ENCODE measurements at regions not wholly inside any gene's neighbourhood (a gene's known extent, or its start where the extent isn't known, plus 50 kb on each side); places are given as distances from the start of the nearest gene placed in this dataset.
"Not testable (repeated sequence)": the region's sequence is repeated elsewhere in the genome, so short reads cannot be mapped to it uniquely, and the experiment has no call there.

DNA sequence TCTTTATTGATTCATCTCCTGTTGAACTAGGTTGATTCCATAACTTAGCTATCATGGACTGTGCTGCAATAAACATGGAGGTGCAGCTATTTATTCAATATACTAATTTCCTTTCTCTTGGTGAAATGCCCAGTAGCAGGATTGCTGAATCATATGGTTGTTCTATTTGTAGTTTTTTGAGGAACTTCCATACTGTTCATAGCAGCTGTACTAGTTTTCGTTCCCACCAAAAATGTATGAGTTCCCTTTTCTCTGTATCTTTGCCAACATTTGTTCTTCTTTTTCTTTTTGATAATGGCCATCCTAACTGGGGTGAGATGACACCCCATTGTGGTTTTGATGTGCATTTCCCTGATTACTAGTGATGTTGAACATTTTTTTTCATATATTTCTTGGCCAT is 87.2 kb upstream of the NAV2 start:
- no peak for DNase-seq

DNA sequence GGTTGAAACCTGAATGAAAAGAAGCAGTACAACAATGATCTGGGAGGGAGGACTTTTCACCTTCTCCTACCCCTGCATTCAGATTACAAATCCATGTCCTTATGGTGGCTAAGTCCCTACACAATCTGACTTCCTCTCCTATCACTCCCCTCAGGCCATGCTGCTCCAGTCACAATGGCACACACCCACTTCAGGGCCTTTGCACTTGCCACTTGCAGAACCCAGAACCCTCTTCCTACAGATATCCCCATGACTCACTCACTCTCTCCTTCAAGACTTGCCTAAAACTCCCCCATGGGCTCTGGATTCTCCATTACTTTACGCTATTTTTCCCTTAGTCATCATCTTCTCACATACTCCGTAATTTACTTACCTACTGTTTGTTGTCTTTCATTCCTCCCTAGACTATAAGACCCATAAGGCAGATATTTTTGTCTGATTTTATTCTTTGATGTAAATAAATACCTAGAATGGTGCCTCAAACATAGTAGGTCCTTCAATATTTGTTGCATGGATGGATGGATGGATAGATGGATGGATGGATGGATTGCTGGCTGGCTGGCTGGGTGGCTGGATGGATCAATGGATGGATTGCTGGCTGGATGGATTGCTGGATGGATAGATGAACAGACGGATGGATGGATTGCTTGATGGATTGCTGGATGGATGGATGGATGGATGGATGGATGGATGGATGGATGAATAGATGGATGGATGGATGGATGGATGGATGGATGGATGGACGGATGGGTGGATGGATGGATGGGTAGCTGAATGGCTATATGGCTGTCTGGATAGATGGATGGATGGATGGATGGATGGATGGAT is 94.7 kb upstream of the NAV2 start:
- no peak for DNase-seq

DNA sequence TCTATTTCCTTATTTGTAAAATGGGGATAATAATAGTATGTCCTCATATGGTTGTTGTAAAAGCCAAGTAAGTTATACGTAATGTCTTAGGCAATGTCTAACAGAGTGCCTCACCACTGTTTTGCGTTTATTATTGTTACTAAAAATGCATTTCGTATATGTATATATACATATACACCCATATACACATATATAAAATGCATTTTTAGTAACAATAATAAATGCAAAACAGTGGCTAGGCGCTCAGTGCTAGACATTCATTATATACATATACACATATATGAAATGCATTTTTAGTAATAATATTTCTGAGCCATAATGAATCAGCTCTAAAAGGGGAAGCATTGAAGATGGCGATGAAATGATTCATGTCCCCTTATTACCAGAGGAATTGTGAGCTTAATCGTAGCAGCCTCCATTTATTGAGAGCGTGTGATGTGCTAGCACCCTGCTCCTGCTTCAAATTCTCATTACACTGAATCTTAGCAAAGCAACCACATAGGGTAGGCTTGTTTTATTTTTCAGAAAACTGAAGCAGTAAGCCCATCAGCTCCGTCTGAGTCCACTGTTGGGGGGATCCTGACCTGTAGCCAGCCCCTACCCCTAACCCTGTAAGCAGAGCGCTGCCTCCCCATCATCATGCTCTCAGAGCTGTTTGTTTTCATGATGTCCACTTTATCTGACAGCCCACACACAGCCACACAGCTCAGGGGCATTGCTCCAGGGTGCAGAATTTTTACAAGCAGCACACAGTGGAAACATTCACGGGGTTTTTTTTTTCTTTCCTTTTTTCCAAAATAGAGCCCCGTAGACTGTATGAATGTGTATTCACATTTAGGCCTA is 97.1 kb upstream of the NAV2 start:
- DNase-seq: no peak

DNA sequence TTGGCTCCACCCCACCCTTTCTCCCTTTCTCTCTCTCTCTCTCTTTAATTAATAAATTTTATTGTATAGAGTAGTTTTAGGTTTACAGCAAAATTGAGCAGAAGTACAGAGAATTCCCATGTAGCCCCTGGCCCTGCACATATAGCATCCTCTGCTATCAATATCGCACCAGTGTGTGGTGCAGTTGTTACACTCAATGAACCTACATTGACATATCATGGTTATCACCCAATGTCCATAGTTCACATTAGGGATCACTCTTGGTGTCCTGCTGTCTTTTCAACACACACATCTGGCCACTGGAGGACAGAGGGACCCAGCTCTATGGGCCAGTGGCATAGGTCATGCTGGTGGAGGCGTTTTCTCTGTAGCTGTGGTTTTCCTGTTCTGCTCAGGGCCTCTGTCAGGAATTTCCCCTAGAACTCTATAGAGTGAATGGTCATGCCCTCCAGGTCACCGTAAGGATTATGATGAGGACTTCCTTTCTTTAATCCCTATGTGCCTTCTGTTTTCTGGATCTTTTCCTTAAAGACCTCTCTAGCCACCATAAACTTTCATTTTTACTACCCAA is 98.2 kb upstream of the NAV2 start:
- no peak for DNase-seq

DNA sequence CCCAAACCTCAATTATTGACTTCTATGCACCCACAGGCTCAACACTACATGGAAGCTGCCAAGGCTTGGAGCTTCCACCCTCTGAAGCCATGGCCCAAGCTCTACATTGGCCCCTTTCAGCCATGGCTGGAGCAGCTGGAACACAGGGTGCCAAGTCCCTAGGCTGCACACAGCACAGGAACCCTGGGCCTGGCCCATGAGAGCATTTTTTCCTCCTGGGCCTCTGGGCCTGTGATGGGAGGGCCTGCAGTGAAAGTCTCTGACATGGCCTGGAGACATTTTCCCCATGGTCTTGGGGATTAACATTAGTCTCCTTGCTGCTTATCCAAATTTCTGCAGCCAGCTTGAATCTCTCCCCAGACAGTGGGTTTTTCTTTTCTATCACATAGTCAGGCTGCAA is 100.6 kb upstream of the NAV2 start:
- not testable (repeated sequence) for DNase-seq

DNA sequence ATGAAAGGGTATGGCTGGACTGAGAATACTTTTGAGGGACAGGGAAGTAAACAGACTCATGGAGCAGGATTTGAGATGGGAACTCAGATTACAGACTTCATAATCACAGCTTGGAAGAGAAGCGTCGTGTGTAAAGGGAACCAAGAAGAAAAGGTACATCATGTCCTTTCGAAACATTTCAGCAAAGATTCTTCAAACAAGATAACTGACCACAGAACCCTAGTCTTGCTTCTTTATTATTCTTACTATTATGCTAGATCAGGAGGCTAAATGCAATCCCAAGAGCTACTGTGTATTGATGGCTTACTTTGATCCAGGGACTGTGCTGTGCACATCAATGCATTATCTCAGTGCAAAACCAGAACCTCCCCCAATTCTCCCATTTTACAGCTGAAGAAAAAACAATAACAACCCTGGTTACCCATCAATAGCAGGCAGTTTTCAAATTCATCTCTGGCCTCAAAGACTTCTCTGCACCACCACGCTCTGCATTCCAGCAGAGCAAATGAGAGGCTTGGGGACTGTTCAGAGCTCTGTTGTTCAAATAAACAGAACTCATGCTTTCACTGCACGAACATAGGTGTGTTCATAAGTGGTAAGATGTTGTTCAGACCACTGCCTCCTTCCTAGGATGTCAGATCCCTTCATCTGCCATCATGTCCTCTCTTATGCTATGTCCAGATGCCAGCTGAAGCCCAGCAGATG is 104.8 kb upstream of the NAV2 start:
- no peak for DNase-seq

DNA sequence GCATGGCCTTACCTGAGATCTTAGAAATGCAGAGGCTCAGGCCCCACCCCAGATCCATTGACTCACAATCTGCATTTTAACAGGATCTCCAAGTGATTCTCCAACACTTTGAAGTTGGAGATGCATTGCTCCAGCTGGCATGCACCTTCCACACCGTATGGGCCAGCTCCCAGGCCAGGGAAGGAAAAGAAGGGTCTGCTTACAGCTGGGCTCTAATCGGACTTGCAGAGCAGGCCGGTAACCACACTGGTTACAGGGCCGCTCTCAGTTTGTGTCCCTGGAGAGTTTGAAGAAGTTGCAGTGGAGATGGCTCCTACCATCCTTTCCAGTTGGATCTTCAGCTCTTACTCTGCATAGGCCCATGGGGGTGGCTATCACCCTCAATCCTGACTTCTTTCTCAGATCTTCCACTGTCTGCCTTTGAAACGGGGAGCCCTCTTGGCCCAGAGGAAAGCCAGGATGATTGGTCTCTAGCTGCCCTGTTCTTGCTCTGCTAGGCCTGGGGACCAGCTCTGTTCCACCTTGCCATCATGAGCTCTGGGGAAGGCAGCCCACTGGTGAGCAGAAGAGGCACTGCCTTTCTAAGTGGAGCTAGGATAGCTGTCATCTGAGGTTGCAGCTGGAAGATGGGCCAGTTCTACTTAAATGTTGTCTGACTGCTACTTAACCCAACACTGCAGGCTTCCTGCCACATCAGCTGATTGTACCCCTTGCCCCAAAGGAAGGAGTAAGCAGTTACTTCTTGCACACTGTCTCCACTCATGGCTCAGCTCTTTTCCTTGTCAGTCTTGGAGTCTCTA is 105.6 kb upstream of the NAV2 start:
- no peak for DNase-seq

DNA sequence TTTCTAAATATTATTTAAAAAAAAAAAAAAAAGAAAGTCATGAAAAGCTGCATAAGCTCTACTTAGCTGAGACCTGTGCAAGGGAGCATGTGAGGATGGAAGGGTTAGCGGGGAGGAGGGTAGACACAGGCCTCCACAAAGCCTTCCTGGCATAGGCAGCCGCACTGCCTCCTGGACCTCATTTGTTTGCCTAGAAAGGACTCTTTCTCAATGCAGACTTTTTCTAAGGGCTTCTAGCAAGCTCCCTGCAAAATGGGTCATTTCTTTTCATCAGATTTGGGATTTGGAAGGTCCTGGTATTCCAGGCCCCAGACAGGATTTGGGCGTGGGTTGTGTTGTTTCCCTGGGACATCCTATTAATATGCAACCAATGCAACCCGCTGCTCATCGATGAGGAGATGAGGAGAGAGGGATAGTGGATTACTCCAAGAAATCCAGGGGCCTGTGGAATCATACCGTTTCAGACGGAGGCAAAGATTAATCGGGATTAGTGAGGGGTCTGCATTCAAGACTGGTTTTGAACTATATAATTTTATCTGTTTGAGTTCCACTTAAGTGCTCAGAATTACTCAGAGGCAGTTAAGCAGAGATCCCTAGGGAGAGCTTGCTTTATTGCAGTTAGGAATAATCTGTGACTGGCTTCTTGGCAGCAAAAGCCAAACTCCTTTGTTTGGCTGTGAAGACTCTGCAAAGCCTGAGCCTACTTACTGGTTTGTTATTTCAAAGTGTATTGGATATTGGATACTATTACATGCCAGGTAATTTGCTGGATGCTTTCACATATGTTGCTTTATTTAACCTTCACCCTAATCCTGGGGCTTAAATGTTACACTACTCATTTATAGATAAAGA is 106.9 kb upstream of the NAV2 start:
- DNase-seq: no peak

DNA sequence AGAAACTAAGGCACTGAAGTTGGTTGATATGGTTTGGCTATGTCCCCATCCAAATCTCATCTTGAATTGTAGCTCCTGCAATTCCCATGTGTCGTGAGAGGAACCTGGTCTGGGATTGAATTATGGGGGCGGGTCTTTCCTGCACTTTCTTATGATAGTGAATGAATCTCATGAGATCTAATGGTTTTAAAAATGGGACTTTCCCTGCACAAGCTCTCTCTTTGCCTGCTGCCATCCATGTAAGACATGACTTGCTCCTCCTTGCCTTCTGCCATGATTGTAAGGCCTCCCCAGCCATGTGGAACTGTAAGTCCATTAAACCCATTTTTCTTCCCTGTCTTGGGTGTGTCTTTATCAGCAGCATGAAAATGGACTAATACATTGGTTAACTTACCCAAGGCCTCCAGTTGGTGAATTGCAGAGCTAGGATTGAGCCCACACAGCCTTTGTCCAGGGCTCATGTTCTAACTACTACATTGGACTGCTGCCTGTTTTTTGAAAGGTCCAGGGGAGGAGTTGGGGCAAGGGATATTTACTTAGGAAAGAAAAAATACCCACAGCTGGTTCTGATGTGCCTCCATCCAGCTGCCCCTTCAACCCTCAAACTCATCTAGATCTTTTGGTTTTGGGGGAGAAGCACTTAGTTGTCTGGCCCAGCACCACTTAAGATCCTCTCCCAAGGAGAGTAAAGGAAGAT is 107.8 kb upstream of the NAV2 start:
- DNase-seq: no peak

DNA sequence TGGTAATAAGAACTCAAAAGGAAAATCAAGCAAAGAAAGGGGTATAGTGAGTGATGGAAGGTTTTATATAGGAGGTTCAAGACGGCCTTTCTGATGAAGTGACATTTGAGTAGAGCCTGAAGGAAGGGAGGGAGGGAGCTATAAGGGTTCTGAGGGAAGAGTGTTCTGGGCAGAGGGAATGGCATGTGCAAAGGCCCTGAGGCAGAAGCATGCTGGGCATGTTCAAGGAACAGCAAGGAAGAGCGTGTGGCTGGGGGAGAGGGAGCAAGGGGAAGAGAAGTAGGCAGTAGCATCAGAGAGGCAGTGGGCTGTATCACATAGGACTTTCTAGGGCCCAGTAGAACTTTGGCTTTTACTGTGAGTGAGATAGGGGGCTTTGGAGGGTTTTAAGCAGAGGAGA is 108.9 kb upstream of the NAV2 start:
- no peak for DNase-seq

DNA sequence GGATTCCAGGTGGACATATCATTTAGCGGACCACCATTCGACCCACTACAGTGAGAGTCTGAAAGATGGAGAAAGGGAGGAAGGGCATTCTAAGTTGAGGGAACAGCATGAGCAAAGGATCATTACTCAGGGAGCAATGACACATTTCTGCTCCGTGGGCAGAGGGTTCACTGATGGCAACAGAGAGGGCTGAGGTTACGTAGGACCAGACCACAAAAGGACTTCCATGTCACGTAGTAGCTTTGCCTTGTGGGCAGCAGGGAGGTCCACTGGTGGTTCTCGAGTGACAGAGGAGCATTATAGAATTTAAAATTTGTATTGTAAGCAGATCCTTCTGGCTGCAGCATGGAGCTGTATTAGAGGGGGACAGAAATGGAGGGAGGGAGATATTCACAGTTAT is 109.7 kb upstream of the NAV2 start:
- no peak for DNase-seq

DNA sequence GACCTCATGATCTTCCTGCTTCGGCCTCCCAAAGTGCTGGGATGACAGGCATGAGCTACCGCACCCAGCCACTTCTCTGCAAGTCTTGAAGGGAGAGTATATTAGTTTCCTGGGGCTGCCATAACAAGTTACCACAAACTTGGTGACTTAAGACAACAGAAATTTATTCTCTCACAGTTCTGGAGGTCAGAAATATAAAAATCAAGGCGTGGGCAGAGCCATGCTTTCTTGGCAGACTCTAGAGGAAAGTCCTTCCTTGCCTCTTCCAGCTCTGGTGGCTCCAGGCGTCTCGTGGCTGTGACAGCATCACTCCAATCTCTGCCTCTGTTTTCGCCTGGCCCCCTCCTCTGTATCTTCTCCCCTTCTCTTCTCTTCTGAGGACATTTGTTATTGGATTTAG is 110.2 kb upstream of the NAV2 start:
- no peak for DNase-seq

DNA sequence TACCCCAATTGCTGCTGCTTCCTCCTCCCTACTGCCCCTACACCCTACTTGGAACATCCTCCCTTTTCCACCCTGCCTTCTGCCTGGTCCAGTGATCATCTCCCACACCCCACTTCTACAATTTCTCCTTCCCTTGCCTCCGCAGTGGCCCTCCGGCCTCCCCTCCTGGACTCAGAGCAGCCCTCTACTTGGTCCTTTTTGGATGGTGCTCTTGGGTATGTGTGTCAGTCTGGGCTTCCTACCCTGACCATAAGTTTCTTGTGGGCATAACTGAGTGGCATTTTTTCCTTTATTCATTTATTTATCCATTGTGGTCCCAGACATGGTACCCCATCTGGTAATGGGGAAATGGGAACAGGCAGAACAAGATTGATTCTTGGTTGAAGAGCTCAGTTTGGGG is 111.4 kb upstream of the NAV2 start:
- no peak for DNase-seq

DNA sequence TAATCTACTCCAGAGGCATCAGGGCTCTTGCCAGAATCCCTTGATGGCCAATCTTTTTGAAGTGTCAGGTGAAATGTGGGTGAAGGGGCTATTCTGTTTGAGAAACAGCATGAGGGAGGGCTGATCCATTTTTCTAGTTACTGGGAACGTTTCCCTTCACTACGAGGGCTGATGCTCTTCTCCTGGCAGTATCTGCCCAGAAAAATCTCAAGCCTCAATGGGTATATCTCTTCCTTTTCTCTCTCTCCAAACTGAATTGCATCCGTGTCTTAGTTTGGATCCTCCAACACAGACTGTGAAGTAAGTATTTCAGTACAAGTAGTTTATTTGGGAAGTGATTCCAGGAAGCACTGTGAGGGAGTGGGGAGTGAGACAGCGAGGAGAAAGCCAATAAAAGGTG is 113.0 kb upstream of the NAV2 start:
- DNase-seq: no peak

DNA sequence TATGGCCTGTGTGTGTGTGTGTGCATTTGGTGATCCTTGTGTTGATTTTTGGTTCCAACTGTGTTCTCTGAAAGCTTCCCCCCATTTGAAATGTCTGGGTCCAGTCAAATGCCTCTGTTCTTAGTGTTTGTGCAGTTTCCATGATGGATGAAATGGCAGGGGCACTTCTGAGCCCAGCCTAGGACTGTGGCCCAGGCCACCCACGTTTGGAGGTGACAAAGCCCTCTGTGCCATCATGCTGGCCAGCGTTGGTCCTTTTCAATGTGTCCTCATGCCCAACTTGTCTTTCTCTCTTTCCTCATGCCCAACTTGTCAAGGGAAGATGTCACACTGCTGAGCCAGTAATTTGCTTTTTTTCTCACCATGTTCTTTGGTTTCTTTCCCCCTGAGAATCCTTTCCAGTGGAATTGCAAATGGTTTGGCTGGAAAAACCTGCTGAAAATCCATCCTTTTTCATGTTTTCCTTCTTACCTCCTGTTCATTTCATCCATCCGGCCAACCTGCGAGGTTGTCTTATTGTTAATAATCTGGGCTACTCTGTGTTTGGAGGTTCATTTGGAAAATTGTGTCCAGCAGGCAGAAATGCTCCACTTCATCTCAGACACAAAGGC is 113.7 kb upstream of the NAV2 start:
- DNase-seq: no peak

DNA sequence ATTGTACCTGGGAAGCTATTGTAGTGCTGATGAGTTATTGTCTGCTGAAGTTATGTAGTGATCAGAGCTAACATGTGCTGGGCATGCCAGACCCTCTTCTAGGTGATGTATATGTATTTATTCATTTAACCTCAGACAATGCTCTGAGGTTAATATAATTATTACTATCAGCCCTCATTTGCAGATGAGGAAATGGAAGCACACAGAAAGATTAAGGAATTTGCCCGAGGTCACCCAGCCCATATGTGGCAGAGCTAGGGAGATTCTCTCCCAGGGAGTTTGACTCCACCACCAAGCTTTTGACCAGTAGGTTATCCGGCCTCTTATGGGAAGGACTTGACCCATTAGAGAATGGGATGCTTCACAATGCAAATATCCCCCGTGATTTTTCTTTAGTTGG is 114.2 kb upstream of the NAV2 start:
- no peak for DNase-seq

DNA sequence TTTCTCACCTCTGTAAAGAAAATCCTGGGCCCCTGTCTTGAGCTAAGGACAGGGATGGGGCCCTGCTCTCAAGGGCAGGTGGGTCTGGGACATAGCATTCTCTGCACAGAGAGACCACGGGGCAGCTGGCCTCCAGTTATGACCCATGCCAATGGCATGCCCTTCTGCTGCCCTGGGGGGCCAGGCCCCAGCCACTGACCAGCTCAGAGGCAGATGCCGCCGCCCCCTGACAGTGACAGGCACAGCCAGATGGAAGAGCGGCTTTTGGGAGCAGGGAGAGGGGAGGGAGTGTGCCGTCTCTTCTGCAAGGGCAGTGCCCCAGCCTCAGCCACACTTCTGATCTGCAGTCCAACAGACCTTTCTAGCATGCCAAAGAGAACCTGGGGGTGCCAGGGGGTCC is 114.8 kb upstream of the NAV2 start:
- DNase-seq: no peak

DNA sequence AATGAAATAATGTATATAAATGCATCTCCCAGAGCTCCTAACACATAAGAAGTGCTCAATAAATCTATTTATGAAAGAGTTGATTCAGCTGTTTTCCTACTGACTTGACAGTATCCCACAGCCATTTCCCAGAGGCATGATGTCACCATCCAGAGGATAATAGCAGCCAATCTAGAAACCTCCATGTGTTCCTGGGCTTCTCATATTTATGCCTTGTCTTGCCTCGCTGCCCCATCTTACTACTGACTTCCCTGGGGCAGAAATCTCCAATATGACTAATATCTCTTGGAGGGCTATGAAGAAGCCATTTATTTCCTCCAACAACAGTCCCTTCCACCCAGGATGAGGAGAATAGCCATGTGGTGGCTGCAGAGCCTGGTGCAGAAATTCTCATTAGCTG is 115.4 kb upstream of the NAV2 start:
- no peak for DNase-seq

DNA sequence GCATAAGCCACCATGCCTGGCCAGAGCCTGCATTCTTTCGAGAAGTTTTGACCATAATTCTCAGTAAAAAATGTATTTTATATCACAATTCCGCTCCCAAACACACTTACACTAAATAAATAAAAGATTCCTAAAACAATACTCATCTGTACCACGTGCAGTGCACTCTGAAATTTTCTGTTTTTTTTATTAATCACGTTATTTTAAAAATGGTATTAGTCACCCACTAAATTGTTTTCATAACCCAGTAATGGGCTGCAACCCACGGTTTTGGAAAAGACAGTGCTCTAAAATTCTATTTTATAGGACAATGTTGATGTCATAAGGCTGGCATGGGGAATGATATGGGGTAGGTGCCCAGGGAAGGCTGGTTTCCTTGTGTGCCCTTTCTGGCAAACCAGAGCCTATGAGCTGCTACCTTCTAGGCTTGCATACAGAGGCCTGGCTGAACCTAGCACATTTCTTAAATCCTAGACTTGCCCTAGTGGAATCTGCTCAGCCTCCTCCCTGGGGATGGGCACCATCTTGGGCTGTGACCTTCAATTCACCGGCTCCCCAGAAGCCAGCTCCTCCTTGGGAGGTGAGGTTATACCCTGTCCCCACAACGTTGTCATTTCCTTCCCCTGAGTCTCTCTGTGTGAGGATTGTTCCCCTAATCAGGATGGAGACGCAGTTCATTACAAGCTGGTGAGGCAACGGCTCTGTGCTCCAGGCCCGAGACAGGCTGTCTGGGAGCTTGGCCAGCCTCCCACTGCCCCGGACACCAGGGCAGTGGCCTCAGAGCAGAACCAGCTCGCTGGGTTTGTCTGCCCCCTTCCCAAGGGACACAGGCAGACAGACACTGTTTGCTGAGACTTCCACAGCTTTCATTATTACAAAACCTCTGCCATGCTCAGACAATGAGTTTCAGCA is 116.5 kb upstream of the NAV2 start:
- DNase-seq: no peak

DNA sequence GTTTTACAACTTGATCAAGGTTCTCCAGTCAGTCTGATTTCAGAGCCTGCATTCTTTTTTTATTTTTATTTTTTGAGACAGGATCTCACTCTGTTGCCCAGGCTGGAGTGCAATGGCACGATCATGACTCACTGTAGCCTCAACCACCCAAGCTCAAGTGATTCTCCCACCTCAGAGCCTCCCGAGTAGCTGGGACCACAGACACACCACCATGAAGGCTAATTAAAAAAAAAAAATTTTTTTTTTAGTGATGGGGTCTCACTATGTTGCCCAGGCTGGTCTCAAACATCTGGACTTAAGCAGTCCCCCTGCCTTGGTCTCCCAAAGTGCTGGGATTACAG is 117.2 kb upstream of the NAV2 start:
- no peak for DNase-seq

Data from NCI-H2029 (cell line).